AG09309 (cell line): ENCODE measurements at regions not wholly inside any gene's neighbourhood (a gene's known extent, or its start where the extent isn't known, plus 50 kb on each side); places are given as distances from the start of the nearest gene placed in this dataset.
"Not testable (repeated sequence)": the region's sequence is repeated elsewhere in the genome, so short reads cannot be mapped to it uniquely, and the experiment has no call there.

Experiments used
- DNase-seq: peaks from one replicate; pipeline ENCODE4 v3.0.0-alpha.2; 2010; ENCODE audit warnings: low read depth
- H3K4me3 ChIP-seq: 2 replicates; pipeline ENCODE4 v1.5.1; 2011; ENCODE audit warnings: mild to moderate bottlenecking, low read depth, low read length, moderate library complexity; ENCODE audit not compliant: control insufficient read depth
- CTCF ChIP-seq: IDR thresholded peaks from 2 replicates; pipeline ENCODE4 v1.5.1; 2011; ENCODE audit warnings: mild to moderate bottlenecking, low read depth, low read length, inconsistent platforms; ENCODE audit not compliant: insufficient read depth, control insufficient read depth; ENCODE audit errors: missing control alignments

GRCh38 chr1:100649146-100649545, 70.4 kb upstream of the VCAM1 start:
- no peak for TF ChIP-seq CTCF
- no peak for DNase-seq
- no peak overlapping the region for H3K4me3 ChIP-seq

GRCh38 chr1:100657876-100658715, 61.4 kb upstream of the VCAM1 start:
- DNase-seq, result no peak
- no peak overlapping the region for H3K4me3 ChIP-seq
- no peak for TF ChIP-seq CTCF

GRCh38 chr1:100658716-100659026, 60.9 kb upstream of the VCAM1 start:
- DNase-seq, result no peak
- TF ChIP-seq CTCF, result no peak
- H3K4me3 ChIP-seq, result no peak overlapping the region

GRCh38 chr1:100661176-100661575, 58.4 kb upstream of the VCAM1 start:
- no peak for TF ChIP-seq CTCF
- H3K4me3 ChIP-seq, result no peak overlapping the region
- DNase-seq, result no peak

GRCh38 chr1:100668494-100668893, 51.0 kb upstream of the VCAM1 start:
- DNase-seq, H3K4me3 ChIP-seq: not testable (repeated sequence)
